ENCODE measurements at regions not wholly inside any gene's neighbourhood (a gene's known extent, or its start where the extent isn't known, plus 50 kb on each side); places are given as distances from the start of the nearest gene placed in this dataset.

GRCh38 chr15:29637555-29637954, 184.7 kb downstream of the TJP1 start:
- TF ChIP-seq, protein P1, sequence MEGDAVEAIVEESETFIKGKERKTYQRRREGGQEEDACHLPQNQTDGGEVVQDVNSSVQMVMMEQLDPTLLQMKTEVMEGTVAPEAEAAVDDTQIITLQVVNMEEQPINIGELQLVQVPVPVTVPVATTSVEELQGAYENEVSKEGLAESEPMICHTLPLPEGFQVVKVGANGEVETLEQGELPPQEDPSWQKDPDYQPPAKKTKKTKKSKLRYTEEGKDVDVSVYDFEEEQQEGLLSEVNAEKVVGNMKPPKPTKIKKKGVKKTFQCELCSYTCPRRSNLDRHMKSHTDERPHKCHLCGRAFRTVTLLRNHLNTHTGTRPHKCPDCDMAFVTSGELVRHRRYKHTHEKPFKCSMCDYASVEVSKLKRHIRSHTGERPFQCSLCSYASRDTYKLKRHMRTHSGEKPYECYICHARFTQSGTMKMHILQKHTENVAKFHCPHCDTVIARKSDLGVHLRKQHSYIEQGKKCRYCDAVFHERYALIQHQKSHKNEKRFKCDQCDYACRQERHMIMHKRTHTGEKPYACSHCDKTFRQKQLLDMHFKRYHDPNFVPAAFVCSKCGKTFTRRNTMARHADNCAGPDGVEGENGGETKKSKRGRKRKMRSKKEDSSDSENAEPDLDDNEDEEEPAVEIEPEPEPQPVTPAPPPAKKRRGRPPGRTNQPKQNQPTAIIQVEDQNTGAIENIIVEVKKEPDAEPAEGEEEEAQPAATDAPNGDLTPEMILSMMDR (IDR thresholded peaks at IDR 0.05), result no peak
- no peak for TF ChIP-seq POLR2A (IDR thresholded peaks at IDR 0.05; ENCODE audit: low read depth)
- TF ChIP-seq POLR2AphosphoS5 (IDR thresholded peaks at IDR 0.05), result no peak
